Mesenchymal stem cell (in vitro differentiated cells and primary cell): ENCODE measurements at regions not wholly inside any gene's neighbourhood (a gene's known extent, or its start where the extent isn't known, plus 50 kb on each side); places are given as distances from the start of the nearest gene placed in this dataset.
"Not testable (repeated sequence)": the region's sequence is repeated elsewhere in the genome, so short reads cannot be mapped to it uniquely, and the experiment has no call there.

Experiments
- DNase-seq: peaks from one replicate; pipeline ENCODE4 v3.0.0-alpha.2; 2013
- H2AFZ ChIP-seq: one replicate; pipeline ENCODE4 v1.6.1; 2013; ENCODE audit warnings: low read depth, mild to moderate bottlenecking, control low read depth, inconsistent platforms, low read length, moderate library complexity
- H2AK5ac ChIP-seq: 2 replicates; pipeline ENCODE4 v1.6.1; 2013; ENCODE audit warnings: low read length, moderate library complexity, mild to moderate bottlenecking, inconsistent platforms; ENCODE audit not compliant: severe bottlenecking
- H2BK120ac ChIP-seq: one replicate; pipeline ENCODE4 v1.6.1; 2013; ENCODE audit warnings: low read depth, mild to moderate bottlenecking, inconsistent platforms, low read length, moderate library complexity
- H2BK12ac ChIP-seq, 2 experiments: one replicate each; pipeline ENCODE4 v1.6.1; 2013; ENCODE audit warnings: inconsistent platforms in 2 of 2, low read length in 2 of 2, mild to moderate bottlenecking in 2 of 2, moderate library complexity in 2 of 2, control low read depth in 1 of 2
- H2BK15ac ChIP-seq: one replicate; pipeline ENCODE4 v1.6.1; 2013; ENCODE audit warnings: mild to moderate bottlenecking, low read depth, inconsistent platforms; ENCODE audit not compliant: poor library complexity, severe bottlenecking
- H2BK5ac ChIP-seq: 2 replicates; pipeline ENCODE4 v1.6.1; 2013; ENCODE audit warnings: low read depth, mild to moderate bottlenecking, low read length, control low read depth, inconsistent platforms; ENCODE audit not compliant: poor library complexity, severe bottlenecking
- H3K14ac ChIP-seq, 2 experiments: one replicate each; pipeline ENCODE4 v1.6.1; 2013; ENCODE audit warnings: inconsistent platforms in 2 of 2, low read length in 2 of 2, control low read depth in 1 of 2, mild to moderate bottlenecking in 1 of 2, moderate library complexity in 1 of 2
- H3K18ac ChIP-seq, 2 experiments: one replicate each; pipeline ENCODE4 v1.6.1; 2013; ENCODE audit warnings: inconsistent platforms in 2 of 2, low read length in 2 of 2, control low read depth in 1 of 2, low read depth in 1 of 2, mild to moderate bottlenecking in 1 of 2
- H3K23ac ChIP-seq, 2 experiments: one replicate each; pipeline ENCODE4 v1.6.1; 2013; ENCODE audit warnings: inconsistent platforms in 2 of 2, low read length in 2 of 2, mild to moderate bottlenecking in 2 of 2, moderate library complexity in 2 of 2, control low read depth in 1 of 2
- H3K27ac ChIP-seq: 2 replicates; pipeline ENCODE4 v1.5.1; 2013; ENCODE audit warnings: mild to moderate bottlenecking, moderate library complexity, low read length, control low read depth, inconsistent platforms; ENCODE audit not compliant: poor library complexity, severe bottlenecking
- H3K27me3 ChIP-seq, 2 experiments: 2 replicates each; pipeline versions ENCODE4 v1.6.1 to v1.7.0; 2013; ENCODE audit warnings: low read length in 2 of 2, mild to moderate bottlenecking in 2 of 2, moderate library complexity in 2 of 2, control low read depth in 1 of 2, inconsistent platforms in 1 of 2; ENCODE audit not compliant: control insufficient read depth in 1 of 2, insufficient read depth in 1 of 2
- H3K36me3 ChIP-seq, 2 experiments: 2 replicates each; pipeline versions ENCODE4 v1.6.1 to v1.7.0; 2013; ENCODE audit warnings: low read length in 2 of 2, control low read depth in 1 of 2, inconsistent platforms in 1 of 2, low read depth in 1 of 2, mild to moderate bottlenecking in 1 of 2; ENCODE audit not compliant: insufficient read depth in 2 of 2, control insufficient read depth in 1 of 2
- H3K4ac ChIP-seq, 2 experiments: one replicate each; pipeline ENCODE4 v1.6.1; 2013; ENCODE audit warnings: inconsistent platforms in 2 of 2, low read length in 2 of 2, mild to moderate bottlenecking in 2 of 2, moderate library complexity in 2 of 2, control low read depth in 1 of 2, low read depth in 1 of 2
- H3K4me1 ChIP-seq: 2 replicates; pipeline ENCODE4 v1.6.1; 2013; ENCODE audit warnings: low read depth, low read length, control low read depth; ENCODE audit not compliant: control insufficient read depth, insufficient read depth
- H3K4me2 ChIP-seq: 2 replicates; pipeline ENCODE4 v1.6.1; 2013; ENCODE audit warnings: low read length, mild to moderate bottlenecking, inconsistent platforms; ENCODE audit not compliant: poor library complexity, severe bottlenecking
- H3K4me3 ChIP-seq, 2 experiments: 2 replicates each; pipeline versions ENCODE4 v1.5.1 to v1.7.0; 2013; ENCODE audit warnings: low read length in 2 of 2, mild to moderate bottlenecking in 2 of 2, control low read depth in 1 of 2, low read depth in 1 of 2; ENCODE audit not compliant: insufficient read depth in 1 of 2
- H3K79me1 ChIP-seq: replicated peaks from 2 replicates; pipeline ENCODE4 v1.6.1; 2013; ENCODE audit warnings: mild to moderate bottlenecking, control low read depth, low read length, inconsistent platforms; ENCODE audit not compliant: poor library complexity, severe bottlenecking
- H3K9ac ChIP-seq: 2 replicates; pipeline ENCODE4 v1.7.0; 2013; ENCODE audit warnings: mild to moderate bottlenecking, low read length, moderate library complexity
- H3K9me3 ChIP-seq: 2 replicates; pipeline ENCODE4 v1.7.0; 2013; ENCODE audit warnings: mild to moderate bottlenecking, low read length; ENCODE audit not compliant: control insufficient read depth
- H4K8ac ChIP-seq: one replicate; pipeline ENCODE4 v1.6.1; 2013; ENCODE audit warnings: inconsistent platforms, mild to moderate bottlenecking, low read length, moderate library complexity
- H4K91ac ChIP-seq: one replicate; pipeline ENCODE4 v1.6.1; 2013; ENCODE audit warnings: mild to moderate bottlenecking, low read length, inconsistent platforms
- WGBS: methylation state at CpG from one replicate; pipeline ENCODE4 v1.1.7; 2013; ENCODE audit warnings: mixed read lengths; 5-methylcytosine and 5-hydroxymethylcytosine counted together

DNA sequence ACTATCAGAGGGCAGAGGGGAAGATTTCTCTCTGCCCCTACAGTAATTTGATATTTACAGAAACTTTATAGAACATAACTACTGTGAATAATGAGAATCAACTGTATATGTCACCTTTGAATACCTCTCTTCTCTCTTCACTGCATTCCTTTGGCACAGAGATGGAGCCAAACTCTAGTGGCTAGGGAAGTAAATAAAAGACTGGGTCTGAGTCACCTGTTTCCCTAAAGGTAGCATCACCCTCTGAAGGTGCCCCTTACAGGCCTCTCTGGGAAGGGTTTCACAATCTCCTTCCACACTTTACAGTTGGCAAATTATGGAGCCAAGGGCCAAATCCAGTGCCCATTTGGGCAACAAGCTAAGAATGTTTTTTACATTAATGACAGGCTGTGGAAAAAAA lies 81.0 kb upstream of the ZNF658 start:
- H2AFZ ChIP-seq, result not testable (repeated sequence)

DNA sequence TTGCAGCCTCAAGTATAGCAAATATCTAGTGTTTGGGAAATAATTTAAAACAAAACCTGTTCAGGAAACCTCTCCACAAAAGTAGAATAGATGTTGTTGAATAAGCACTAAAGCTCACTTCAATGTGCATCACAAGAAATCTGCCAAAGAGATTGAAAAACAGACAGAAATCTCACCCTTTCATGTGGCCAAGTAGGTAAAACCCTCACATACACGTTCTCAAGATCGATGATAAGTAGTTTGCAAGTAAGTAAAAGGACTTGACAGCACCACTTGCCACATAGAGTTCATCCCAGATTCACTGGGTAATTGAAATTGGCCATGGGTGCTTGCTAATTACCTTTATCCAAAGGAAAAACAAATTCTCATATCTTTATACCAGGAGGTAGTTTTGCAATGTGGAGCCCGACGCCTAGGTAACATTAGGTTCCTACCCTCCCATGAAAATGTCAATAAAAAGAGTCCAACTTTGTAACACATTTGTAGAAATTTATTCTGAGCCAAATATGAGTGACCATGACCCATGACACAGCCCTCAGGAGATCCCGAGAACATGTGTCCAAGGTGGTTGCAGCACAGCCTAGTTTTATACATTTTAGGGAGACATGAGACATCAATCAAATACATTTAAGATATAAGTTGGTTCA lies 80.4 kb upstream of the ZNF658 start:
- not testable (repeated sequence) for H2BK120ac ChIP-seq, H2BK12ac ChIP-seq, H2BK5ac ChIP-seq, H3K18ac ChIP-seq, H3K4ac ChIP-seq, H3K36me3 ChIP-seq, H4K8ac ChIP-seq, DNase-seq, H3K4me2 ChIP-seq, H3K9ac ChIP-seq, H3K4me3 ChIP-seq, H3K79me1 ChIP-seq, H3K4me1 ChIP-seq, H4K91ac ChIP-seq, H3K9me3 ChIP-seq, H3K27me3 ChIP-seq, H3K14ac ChIP-seq, H2BK15ac ChIP-seq, H2AFZ ChIP-seq, H3K27ac ChIP-seq, H2AK5ac ChIP-seq, H3K23ac ChIP-seq
- no CpG with 5 or more reads among the region's 5 CpGs for WGBS

More for the DNA sequence above, 81.0 kb upstream of the ZNF658 start:
- H4K8ac ChIP-seq, H4K91ac ChIP-seq, H3K4me2 ChIP-seq, H3K36me3 ChIP-seq, H3K18ac ChIP-seq, H2BK120ac ChIP-seq, H2BK15ac ChIP-seq, DNase-seq, H2BK12ac ChIP-seq, H3K27ac ChIP-seq, H3K27me3 ChIP-seq, H3K9ac ChIP-seq, H3K9me3 ChIP-seq, H3K14ac ChIP-seq, H3K4me3 ChIP-seq, H3K23ac ChIP-seq, H2AK5ac ChIP-seq, H3K79me1 ChIP-seq, H2BK5ac ChIP-seq, H3K4ac ChIP-seq, H3K4me1 ChIP-seq: not testable (repeated sequence)

DNA sequence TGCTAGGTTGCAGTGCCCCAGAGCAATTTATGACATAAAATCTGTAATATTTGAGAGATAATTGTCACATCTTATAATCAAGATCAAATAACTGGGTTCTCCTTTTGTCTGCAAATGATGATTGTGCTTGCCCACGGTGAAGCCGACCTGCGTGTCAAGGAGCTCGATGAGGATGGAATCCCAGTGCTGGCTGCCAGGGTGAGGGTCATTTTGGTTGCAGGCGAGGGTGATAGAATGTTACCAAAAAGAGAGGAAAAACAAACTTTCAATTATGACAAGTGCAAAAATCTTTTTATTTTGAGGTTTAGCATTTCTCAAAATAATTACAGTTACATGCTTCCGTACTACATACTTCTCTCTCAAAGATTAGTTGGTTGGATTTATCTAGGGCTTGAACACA lies 76.4 kb upstream of the ZNF658 start:
- not testable (repeated sequence) for H3K79me1 ChIP-seq, H3K14ac ChIP-seq, H2BK5ac ChIP-seq, H3K4me2 ChIP-seq, H3K27me3 ChIP-seq, DNase-seq, H3K18ac ChIP-seq, H3K23ac ChIP-seq, H2AFZ ChIP-seq, H3K4ac ChIP-seq, H3K27ac ChIP-seq, H2BK12ac ChIP-seq, H2AK5ac ChIP-seq, H3K9me3 ChIP-seq, H3K9ac ChIP-seq, H3K4me3 ChIP-seq, H4K8ac ChIP-seq, H4K91ac ChIP-seq, H2BK15ac ChIP-seq, H2BK120ac ChIP-seq, H3K36me3 ChIP-seq, H3K4me1 ChIP-seq
- WGBS, result 96% methylated on average over 4 of the region's 6 CpGs

DNA sequence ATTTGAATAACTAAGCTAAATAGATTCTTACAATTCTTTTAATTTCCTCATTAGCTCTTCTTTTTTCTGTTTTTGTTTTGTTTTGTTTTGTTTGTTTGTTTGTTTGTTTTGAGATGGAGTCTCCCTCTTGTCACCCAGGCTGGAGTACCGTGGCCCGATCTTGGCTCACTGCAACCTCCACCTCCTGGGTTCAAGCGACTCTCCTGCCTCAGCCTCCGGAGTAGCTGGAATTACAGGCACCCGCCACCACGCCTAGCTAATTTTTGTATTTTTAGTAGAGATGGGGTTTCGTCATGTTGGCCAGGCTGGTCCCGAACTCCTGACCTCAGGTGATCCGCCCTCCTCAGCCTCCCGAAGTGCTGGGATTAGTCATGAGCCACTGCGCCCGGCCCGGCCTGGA lies 70.7 kb upstream of the ZNF658 start:
- not testable (repeated sequence) for H3K18ac ChIP-seq, H4K8ac ChIP-seq, H2BK5ac ChIP-seq, H3K4ac ChIP-seq, H2AK5ac ChIP-seq, H3K79me1 ChIP-seq, H2BK15ac ChIP-seq, H4K91ac ChIP-seq, H3K23ac ChIP-seq, H3K4me2 ChIP-seq, H2AFZ ChIP-seq, H3K4me1 ChIP-seq, H3K4me3 ChIP-seq, H3K9me3 ChIP-seq, DNase-seq, H3K9ac ChIP-seq, H2BK120ac ChIP-seq, H3K14ac ChIP-seq, H3K27ac ChIP-seq, H2BK12ac ChIP-seq, H3K27me3 ChIP-seq, H3K36me3 ChIP-seq
- 93% methylated on average over 8 of the region's 13 CpGs for WGBS
